GM18519 (cell line): ENCODE measurements at regions not wholly inside any gene's neighbourhood (a gene's known extent, or its start where the extent isn't known, plus 50 kb on each side); places are given as distances from the start of the nearest gene placed in this dataset.

ENCODE experiments used
- ATAC-seq: cut with Tn5 transposase; IDR thresholded peaks from one replicate; pipeline ENCODE4 v1.9.1; 2021; ENCODE audit warnings: mild to moderate bottlenecking, moderate library complexity; ENCODE audit not compliant: unreplicated experiment, low FRiP score

- ATAC-seq = no peak
These were observed 67.7 kb upstream of the GCM1 start for GRCh38 chr6:53216301-53216700.

- no peak for ATAC-seq
These were observed 65.5 kb upstream of the GCM1 start for GRCh38 chr6:53214172-53214571.

- ATAC-seq = no peak
These were observed 62.2 kb upstream of the GCM1 start for GRCh38 chr6:53210811-53211210.

- no peak for ATAC-seq
These were observed 61.0 kb upstream of the GCM1 start for GRCh38 chr6:53209681-53210080.

- no peak for ATAC-seq
These were observed 57.1 kb upstream of the GCM1 start for GRCh38 chr6:53205778-53206177.

- ATAC-seq = no peak
These were observed 54.8 kb upstream of the GCM1 start for GRCh38 chr6:53203483-53203882.

GRCh38 chr6:53202052-53202451 is 53.4 kb upstream of the GCM1 start:
- no peak for ATAC-seq

- no peak for ATAC-seq
These were observed 52.6 kb upstream of the GCM1 start for GRCh38 chr6:53201270-53201669.

GRCh38 chr6:53199765-53200164 is 51.1 kb upstream of the GCM1 start:
- ATAC-seq = no peak

- ATAC-seq = peak; percentile 95
These were observed 50.5 kb upstream of the GCM1 start for GRCh38 chr6:53199156-53199555.
